OCI-LY3 (cell line): ENCODE measurements at regions not wholly inside any gene's neighbourhood (a gene's known extent, or its start where the extent isn't known, plus 50 kb on each side); places are given as distances from the start of the nearest gene placed in this dataset.

Source experiments
- H2AFZ ChIP-seq: fragments of 200-600, 300-600 bp; shearing (Covaris generic); 2 replicates; pipeline ENCODE4 v1.6.0; 2014; ENCODE audit warnings: antibody characterized with exemption, low read depth, low read length
- H3K27ac ChIP-seq: fragments of 200-600, 300-600 bp; sonication (generic); 2 replicates; pipeline ENCODE4 v1.5.1; 2014; ENCODE audit warnings: mild to moderate bottlenecking, low read length, moderate library complexity, mixed read lengths
- H3K27me3 ChIP-seq: fragments of 200-600, 300-600 bp; sonication (generic); 2 replicates; pipeline ENCODE4 v1.6.1; 2014; ENCODE audit warnings: low read depth, low read length, mixed read lengths
- H3K36me3 ChIP-seq: fragments of 200-600, 300-600 bp; sonication (generic); replicated peaks from 2 replicates; pipeline ENCODE3; 2014; ENCODE audit warnings: low read depth, low read length, mixed read lengths
- H3K4me1 ChIP-seq: fragments of 300-600, 200-600 bp; sonication (generic); 2 replicates; pipeline ENCODE4 v1.6.1; 2014; ENCODE audit warnings: low read length, mixed read lengths
- H3K4me2 ChIP-seq: fragments of 200-600, 300-600 bp; sonication (generic); 2 replicates; pipeline ENCODE4 v1.6.1; 2014; ENCODE audit warnings: low read length, mixed read lengths
- H3K4me3 ChIP-seq: fragments of 300-600, 200-600 bp; sonication (generic); 2 replicates; pipeline ENCODE4 v1.5.1; 2014; ENCODE audit warnings: antibody characterized with exemption, mild to moderate bottlenecking, low read length, moderate library complexity
- H3K79me2 ChIP-seq: fragments of 300-600, 200-600 bp; shearing (Covaris generic); 2 replicates; pipeline ENCODE4 v1.6.1; 2014; ENCODE audit warnings: mild to moderate bottlenecking, low read length, mixed read lengths
- H3K9ac ChIP-seq: fragments of 300-600, 200-600 bp; shearing (Covaris generic); 2 replicates; pipeline ENCODE4 v1.6.0; 2014; ENCODE audit warnings: mild to moderate bottlenecking, low read length, moderate library complexity
- H3K9me3 ChIP-seq: fragments of 200-600, 300-600 bp; shearing (Covaris generic); 2 replicates; pipeline ENCODE4 v1.6.1; 2014; ENCODE audit warnings: low read length, mixed read lengths; ENCODE audit not compliant: insufficient read depth
- H4K20me1 ChIP-seq: fragments of 200-600, 300-600 bp; sonication (generic); 2 replicates; pipeline ENCODE4 v1.6.1; 2016; ENCODE audit warnings: low read length, mixed read lengths; ENCODE audit not compliant: insufficient read depth
- CTCF ChIP-seq: fragments of 200-600, 300-600 bp; sonication (generic); IDR thresholded peaks from 2 replicates; pipeline ENCODE4 v1.5.1; 2014; ENCODE audit warnings: antibody characterized with exemption, low read length, low read depth
- EZH2phosphoT487 ChIP-seq: fragments of 200-600 bp; shearing (Covaris generic); IDR thresholded peaks from 2 replicates; pipeline ENCODE4 v1.6.1; 2018; ENCODE audit warnings: antibody characterized with exemption, mixed run types, low read depth

- TF ChIP-seq CTCF (no peak), EZH2phosphoT487 (no peak)
- no peaks in the 10 kb centered on the region for H4K20me1 ChIP-seq
- H3K79me2 ChIP-seq = no peaks in the 10 kb centered on the region
- no peak overlapping the region for H3K4me3 ChIP-seq
- H3K4me1 ChIP-seq = no peaks in the 10 kb centered on the region
- no peak overlapping the region for H3K9ac ChIP-seq
- no peaks in the 10 kb centered on the region for H3K27me3 ChIP-seq
- no peaks in the 10 kb centered on the region for H3K9me3 ChIP-seq
- no peak overlapping the region for H3K4me2 ChIP-seq
- H3K36me3 ChIP-seq = no peaks in the 10 kb centered on the region
- no peak overlapping the region for H2AFZ ChIP-seq
- H3K27ac ChIP-seq = no peak overlapping the region
Measured at GRCh38 chr1:118370861-118371260, 185.8 kb upstream of the SPAG17 start.

- H3K4me3 ChIP-seq = no peak overlapping the region
- no peak overlapping the region for H3K27ac ChIP-seq
- H3K27me3 ChIP-seq = no peaks in the 10 kb centered on the region
- no peak overlapping the region for H2AFZ ChIP-seq
- H3K9ac ChIP-seq = no peak overlapping the region
- TF ChIP-seq CTCF = no peak
- no peak for TF ChIP-seq EZH2phosphoT487
- no peaks in the 10 kb centered on the region for H3K36me3 ChIP-seq
- H3K9me3 ChIP-seq = no peaks in the 10 kb centered on the region
- H4K20me1 ChIP-seq = no peaks in the 10 kb centered on the region
- no peaks in the 10 kb centered on the region for H3K79me2 ChIP-seq
- no peak overlapping the region for H3K4me2 ChIP-seq
- H3K4me1 ChIP-seq = no peaks in the 10 kb centered on the region
Measured at GRCh38 chr1:118366286-118366685, 181.3 kb upstream of the SPAG17 start.

GRCh38 chr1:118364882-118365281 lies 179.9 kb upstream of the SPAG17 start:
- H4K20me1 ChIP-seq = no peaks in the 10 kb centered on the region
- no peak overlapping the region for H3K9ac ChIP-seq
- no peaks in the 10 kb centered on the region for H3K9me3 ChIP-seq
- H3K4me2 ChIP-seq = no peak overlapping the region
- H3K4me1 ChIP-seq = no peaks in the 10 kb centered on the region
- no peak overlapping the region for H3K27ac ChIP-seq
- no peaks in the 10 kb centered on the region for H3K79me2 ChIP-seq
- H3K27me3 ChIP-seq = no peaks in the 10 kb centered on the region
- no peaks in the 10 kb centered on the region for H3K36me3 ChIP-seq
- TF ChIP-seq CTCF = no peak
- TF ChIP-seq EZH2phosphoT487 = no peak
- no peak overlapping the region for H2AFZ ChIP-seq
- H3K4me3 ChIP-seq = no peak overlapping the region

GRCh38 chr1:118363396-118363795 lies 178.4 kb upstream of the SPAG17 start:
- Histone ChIP-seq H3K4me1 (no peaks in the 10 kb centered on the region), H2AFZ (no peak overlapping the region), H3K79me2 (no peaks in the 10 kb centered on the region), H3K9me3 (no peaks in the 10 kb centered on the region), H3K36me3 (no peaks in the 10 kb centered on the region), H3K27ac (no peak overlapping the region), H3K9ac (no peak overlapping the region), H3K4me2 (no peak overlapping the region), H4K20me1 (no peaks in the 10 kb centered on the region), H3K27me3 (no peaks in the 10 kb centered on the region), H3K4me3 (no peak overlapping the region)
- TF ChIP-seq EZH2phosphoT487 (no peak), CTCF (no peak)
